ENCODE measurements at regions not wholly inside any gene's neighbourhood (a gene's known extent, or its start where the extent isn't known, plus 50 kb on each side); places are given as distances from the start of the nearest gene placed in this dataset.

- no peak for TF ChIP-seq STAT1 (IDR thresholded peaks at IDR 0.05; ENCODE audit: unreplicated experiment)
- TF ChIP-seq EZH2 (IDR thresholded peaks at IDR 0.05; ENCODE audit: low read depth, unreplicated experiment) = no peak
- TF ChIP-seq NANOG (IDR thresholded peaks at IDR 0.05; ENCODE audit: borderline replicate concordance) = no peak
- TF ChIP-seq EZH2phosphoT487 (IDR thresholded peaks at IDR 0.05; ENCODE audit: unreplicated experiment) = no peak
- TF ChIP-seq JUNB (IDR thresholded peaks at IDR 0.05; ENCODE audit: unreplicated experiment) = no peak
- no peak for TF ChIP-seq ZNF331 (CRISPR knock-in tag; IDR thresholded peaks at IDR 0.05; ENCODE audit: low read depth)
Measured at GRCh38 chr4:63233671-63234070, 1175.6 kb downstream of the TECRL start (continued).

GRCh38 chr4:63232058-63232457, 1177.2 kb downstream of the TECRL start:
- H2AFZ ChIP-seq = no peak overlapping the region
- no peak overlapping the region for H3K27ac Mint-ChIP-seq
- H3K79me2 ChIP-seq (replicated peaks; ENCODE audit: insufficient read depth) = no peaks in the 10 kb centered on the region
- H3K36me3 Mint-ChIP-seq (ENCODE audit: low read depth) = no peaks in the 10 kb centered on the region
- no peaks in the 10 kb centered on the region for H3K36me3 ChIP-seq (ENCODE audit: insufficient read depth)
- H3K4me2 ChIP-seq = no peak overlapping the region
- no peaks in the 10 kb centered on the region for H3K4me1 Mint-ChIP-seq
- DNase-seq (ENCODE audit: low spot score) (no peak), ATAC-seq (no peak)
- H3K27me3 ChIP-seq (ENCODE audit: insufficient read depth) = no peaks in the 10 kb centered on the region
- H3K9me3 Mint-ChIP-seq = no peaks in the 10 kb centered on the region
- no peak overlapping the region for H3K27ac ChIP-seq (ENCODE audit: low read depth)
- H3F3A ChIP-seq (replicated peaks; ENCODE audit: low read depth) = no peaks in the 10 kb centered on the region
- no peak overlapping the region for H3K4me3 Mint-ChIP-seq
- no peaks in the 10 kb centered on the region for H4K20me1 ChIP-seq (replicated peaks; ENCODE audit: insufficient read depth)
- no peaks in the 10 kb centered on the region; the same call in 1 of the 2 replicates for H3K9me2 ChIP-seq (ENCODE audit: insufficient read depth)
- no peak for TF ChIP-seq ZNF331 (CRISPR knock-in tag; IDR thresholded peaks at IDR 0.05; ENCODE audit: low read depth)
- TF ChIP-seq CTCF (conservative IDR thresholded peaks at IDR 0.05; ENCODE audit: low read depth in 2 of 2) = no peak
- TF ChIP-seq CREB1 (CRISPR knock-in tag; IDR thresholded peaks at IDR 0.05; ENCODE audit: low read depth) = no peak
- no peak for TF ChIP-seq STAT1 (IDR thresholded peaks at IDR 0.05; ENCODE audit: unreplicated experiment)
- TF ChIP-seq ZNF462 (CRISPR knock-in tag; IDR thresholded peaks at IDR 0.05) = no peak
- TF ChIP-seq ZNF114 (CRISPR knock-in tag; IDR thresholded peaks at IDR 0.05) = no peak
- no peaks in the 10 kb centered on the region for H3K4me1 ChIP-seq (ENCODE audit: insufficient read depth)
- no peak overlapping the region for H3K4me3 ChIP-seq
- H3K27me3 Mint-ChIP-seq (ENCODE audit: insufficient read depth, low read depth, poor library complexity) = peaks cover 3% of the 10 kb centered on the region
